ENCODE measurements at regions not wholly inside any gene's neighbourhood (a gene's known extent, or its start where the extent isn't known, plus 50 kb on each side); places are given as distances from the start of the nearest gene placed in this dataset.

- H3K79me1 ChIP-seq (ENCODE audit: low read depth, low read length): no peaks in the 10 kb centered on the region
- no peak overlapping the region for H3K23ac ChIP-seq (ENCODE audit: insufficient read length)
- H2BK12ac ChIP-seq (ENCODE audit: low read depth, low read length): no peak overlapping the region
- H3K9ac ChIP-seq (replicated peaks in 1 of 4; ENCODE audit: extremely low read depth in 1 of 4, low read depth in 3 of 4, low read length in 3 of 4): no peak overlapping the region
- FAIRE-seq (no peak), DNase-seq (ENCODE audit: low read depth in 1 of 2, low spot score in 2 of 2) (no peak)
- H2AFZ ChIP-seq (ENCODE audit: low read length): no peak overlapping the region
- no peaks in the 10 kb centered on the region for H3K9me3 ChIP-seq (ENCODE audit: insufficient read depth in 2 of 2, low read depth in 1 of 2, low read length in 1 of 2)
- ChIA-PET CTCF (ENCODE audit: partially characterized antibody) (no interaction called here), POLR2A (ENCODE audit: partially characterized antibody) (no interaction called here)
- no peak overlapping the region for H4K8ac ChIP-seq (ENCODE audit: extremely low read depth, insufficient read depth, low read length)
- H4K5ac ChIP-seq (ENCODE audit: insufficient read length, low read depth, low read length): no peak overlapping the region
- H3K4me2 ChIP-seq (ENCODE audit: insufficient read depth in 1 of 2, low read depth in 2 of 2, low read length in 2 of 2): no peak overlapping the region
- H3K79me2 ChIP-seq (ENCODE audit: control insufficient read depth in 1 of 2, insufficient read depth in 2 of 2, low read length in 2 of 2): no peaks in the 10 kb centered on the region
- 92% methylated on average over 1 of the region's 1 CpG; no CpG with 5 or more reads in 1 of the 2 experiments for WGBS, 2 experiments (ENCODE audit: extremely low coverage in 1 of 2, insufficient coverage in 1 of 2, insufficient read length in 1 of 2, insufficient replicate concordance in 2 of 2, low coverage in 1 of 2, low lambda C conversion rate in 2 of 2, missing lambda C conversion rate in 1 of 2)
- H3K36me3 ChIP-seq (ENCODE audit: control insufficient read depth in 2 of 4, insufficient read depth in 4 of 4, low read length in 3 of 4): no peaks in the 10 kb centered on the region
- no peaks in the 10 kb centered on the region for H3K23me2 ChIP-seq (ENCODE audit: low read depth, low read length)
- no peak overlapping the region for H2BK5ac ChIP-seq (ENCODE audit: low read depth, low read length)
- H2BK120ac ChIP-seq (replicated peaks; ENCODE audit: low read depth, low read length): no peak overlapping the region
- no peak overlapping the region for H3K14ac ChIP-seq (ENCODE audit: insufficient read length)
- no peak overlapping the region for H2BK15ac ChIP-seq (ENCODE audit: low read length)
- no peaks in the 10 kb centered on the region for H3K27me3 ChIP-seq (replicated peaks in 1 of 4; ENCODE audit: control insufficient read depth in 3 of 4, extremely low read depth in 1 of 4, insufficient read depth in 3 of 4, low read length in 3 of 4)
- H4K20me1 ChIP-seq (replicated peaks in 1 of 2; ENCODE audit: control insufficient read depth in 1 of 2, insufficient read depth in 2 of 2, low read length in 2 of 2): no peaks in the 10 kb centered on the region
- no peak overlapping the region for H2BK20ac ChIP-seq (ENCODE audit: low read length)
- TF ChIP-seq BRCA1 (IDR thresholded peaks at IDR 0.05; ENCODE audit: low read depth, low read length): no peak
- no peak for TF ChIP-seq GTF2F1 (IDR thresholded peaks at IDR 0.05; ENCODE audit: borderline replicate concordance, low read depth, low read length)
- no peak for TF ChIP-seq SP1 (IDR thresholded peaks at IDR 0.05; ENCODE audit: low read depth, low read length)
- no peak for TF ChIP-seq NANOG (IDR thresholded peaks at IDR 0.05; ENCODE audit: insufficient read depth, low read depth, low read length, poor library complexity, severe bottlenecking)
- TF ChIP-seq CBX5 (IDR thresholded peaks at IDR 0.05; ENCODE audit: low read depth, low read length): no peak
- TF ChIP-seq TCF12 (IDR thresholded peaks at IDR 0.05; ENCODE audit: low read depth, low read length): no peak
- no peak for TF ChIP-seq SAP30 (IDR thresholded peaks at IDR 0.05; ENCODE audit: insufficient read depth, insufficient replicate concordance, low read length)
- TF ChIP-seq, protein P1, sequence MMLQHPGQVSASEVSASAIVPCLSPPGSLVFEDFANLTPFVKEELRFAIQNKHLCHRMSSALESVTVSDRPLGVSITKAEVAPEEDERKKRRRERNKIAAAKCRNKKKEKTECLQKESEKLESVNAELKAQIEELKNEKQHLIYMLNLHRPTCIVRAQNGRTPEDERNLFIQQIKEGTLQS (IDR thresholded peaks at IDR 0.05; ENCODE audit: insufficient read depth, low read depth, low read length): no peak
- no peak for TF ChIP-seq HDAC2 (IDR thresholded peaks at IDR 0.05; ENCODE audit: borderline replicate concordance in 1 of 2, low read depth in 2 of 2, low read length in 2 of 2)
- TF ChIP-seq USF2 (IDR thresholded peaks at IDR 0.05; ENCODE audit: low read length): no peak
- no peak for TF ChIP-seq TAF1 (IDR thresholded peaks at IDR 0.05; ENCODE audit: low read depth, low read length)
- no peak for TF ChIP-seq BACH1 (IDR thresholded peaks at IDR 0.05; ENCODE audit: low read length)
- TF ChIP-seq CEBPB (IDR thresholded peaks at IDR 0.05; ENCODE audit: low read depth, low read length): no peak
- TF ChIP-seq POLR2AphosphoS5 (IDR thresholded peaks at IDR 0.05; ENCODE audit: low read depth, low read length): no peak
- H3K4ac ChIP-seq (replicated peaks; ENCODE audit: insufficient read length, low read depth, low read length): no peak overlapping the region
- H4K91ac ChIP-seq (replicated peaks; ENCODE audit: insufficient read length, low read length): no peak overlapping the region
- no peak overlapping the region for H2AK5ac ChIP-seq (ENCODE audit: low read depth, low read length)
- no peak overlapping the region for H3K4me3 ChIP-seq (ENCODE audit: extremely low read depth in 1 of 4, insufficient read depth in 2 of 4, low read depth in 3 of 4, low read length in 4 of 4)
- no peak overlapping the region for H3K56ac ChIP-seq (replicated peaks; ENCODE audit: insufficient read length, low read depth, low read length)
- no peak overlapping the region for H3K18ac ChIP-seq (ENCODE audit: extremely low read depth, low read length)
- H3K4me1 ChIP-seq (replicated peaks in 1 of 4; ENCODE audit: control insufficient read depth in 3 of 4, insufficient read depth in 4 of 4, low read length in 3 of 4): no peaks in the 10 kb centered on the region
- H3K27ac ChIP-seq (ENCODE audit: low read depth, low read length): no peak overlapping the region
Measured at GRCh38 chr5:72747826-72748225, 68.6 kb upstream of the TNPO1 start.

Measured in H1 (cell line).